ENCODE measurements at regions not wholly inside any gene's neighbourhood (a gene's known extent, or its start where the extent isn't known, plus 50 kb on each side); places are given as distances from the start of the nearest gene placed in this dataset.

DNA sequence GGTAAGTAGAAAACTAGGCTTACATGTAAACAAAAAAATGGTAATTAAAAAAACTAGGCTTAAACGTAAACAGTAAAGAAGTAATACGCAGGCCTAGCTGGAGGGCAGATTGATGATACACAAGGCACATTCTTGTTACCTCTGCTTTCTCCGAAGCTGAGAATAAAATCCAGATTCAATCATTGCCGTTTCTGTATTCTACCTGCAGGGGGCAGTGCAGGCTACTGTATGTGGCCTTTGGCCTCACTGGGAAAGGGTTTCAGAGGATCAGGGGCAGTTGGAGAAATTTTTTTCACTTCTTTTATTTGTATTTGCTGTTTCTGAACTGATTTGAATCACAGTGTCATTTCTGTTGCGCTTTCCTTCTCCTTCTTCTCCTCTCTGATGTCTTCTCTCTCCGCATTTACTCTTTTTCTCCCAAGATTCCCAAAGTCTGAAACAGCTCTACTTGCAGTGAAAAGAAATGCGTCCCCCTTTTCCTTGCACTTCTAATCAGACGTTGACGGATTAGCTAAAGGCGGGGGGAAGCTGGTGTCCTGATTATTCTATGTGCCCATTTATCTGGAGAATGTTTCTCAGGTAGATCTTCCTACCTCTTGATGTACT, 67.1 kb upstream of the MCTP2 start:
- Histone ChIP-seq H3K36me3 (replicated peaks in 1 of 2; ENCODE audit: control insufficient read depth in 1 of 2, insufficient read depth in 2 of 2, low read length in 1 of 2) (no peaks in the 10 kb centered on the region), H4K20me1 (ENCODE audit: insufficient read depth) (no peaks in the 10 kb centered on the region), H3K79me2 (ENCODE audit: insufficient read depth) (no peaks in the 10 kb centered on the region), H3K9ac (no peak overlapping the region), H3F3A (replicated peaks; ENCODE audit: insufficient read depth) (no peaks in the 10 kb centered on the region), H3K4me3 (ENCODE audit: low read depth in 2 of 2, low read length in 1 of 2) (peak overlapping the region in 1 of 2 experiments; percentile 32; a peak in 1 of 4 replicates), H3K9me2 (no peaks in the 10 kb centered on the region), H3K27ac (ENCODE audit: low read depth in 2 of 2, low read length in 1 of 2) (no peak overlapping the region), H3K27me3 (ENCODE audit: insufficient read depth) (no peaks in the 10 kb centered on the region), H3K9me3 (no peaks in the 10 kb centered on the region), H3K4me1 (ENCODE audit: control insufficient read depth in 1 of 2, insufficient read depth in 2 of 2, low read depth in 1 of 2, low read length in 1 of 2) (no peaks in the 10 kb centered on the region), H2AFZ (ENCODE audit: low read depth) (no peak overlapping the region), H3K4me2 (no peak overlapping the region)
- TF ChIP-seq FOXJ3 (CRISPR knock-in tag; IDR thresholded peaks at IDR 0.05) (no peak), NRF1 (IDR thresholded peaks at IDR 0.05; ENCODE audit: low read depth, low read length) (no peak), SMC3 (IDR thresholded peaks at IDR 0.05; ENCODE audit: low read depth, low read length) (peak; percentile 81; the same call in 1 of the 2 replicates), TCF12 (IDR thresholded peaks at IDR 0.05) (no peak), YY1 (IDR thresholded peaks at IDR 0.05; ENCODE audit: low read depth) (no peak), GATA2 (CRISPR knock-in tag; IDR thresholded peaks at IDR 0.05) (no peak), RAD21 (IDR thresholded peaks at IDR 0.05; ENCODE audit: low read length) (peak; percentile 95), NFIC (IDR thresholded peaks at IDR 0.05; ENCODE audit: borderline replicate concordance) (no peak)
- TF ChIP-seq, protein P1, sequence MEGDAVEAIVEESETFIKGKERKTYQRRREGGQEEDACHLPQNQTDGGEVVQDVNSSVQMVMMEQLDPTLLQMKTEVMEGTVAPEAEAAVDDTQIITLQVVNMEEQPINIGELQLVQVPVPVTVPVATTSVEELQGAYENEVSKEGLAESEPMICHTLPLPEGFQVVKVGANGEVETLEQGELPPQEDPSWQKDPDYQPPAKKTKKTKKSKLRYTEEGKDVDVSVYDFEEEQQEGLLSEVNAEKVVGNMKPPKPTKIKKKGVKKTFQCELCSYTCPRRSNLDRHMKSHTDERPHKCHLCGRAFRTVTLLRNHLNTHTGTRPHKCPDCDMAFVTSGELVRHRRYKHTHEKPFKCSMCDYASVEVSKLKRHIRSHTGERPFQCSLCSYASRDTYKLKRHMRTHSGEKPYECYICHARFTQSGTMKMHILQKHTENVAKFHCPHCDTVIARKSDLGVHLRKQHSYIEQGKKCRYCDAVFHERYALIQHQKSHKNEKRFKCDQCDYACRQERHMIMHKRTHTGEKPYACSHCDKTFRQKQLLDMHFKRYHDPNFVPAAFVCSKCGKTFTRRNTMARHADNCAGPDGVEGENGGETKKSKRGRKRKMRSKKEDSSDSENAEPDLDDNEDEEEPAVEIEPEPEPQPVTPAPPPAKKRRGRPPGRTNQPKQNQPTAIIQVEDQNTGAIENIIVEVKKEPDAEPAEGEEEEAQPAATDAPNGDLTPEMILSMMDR (IDR thresholded peaks at IDR 0.05) = peak; percentile 73
- TF ChIP-seq, protein P2, sequence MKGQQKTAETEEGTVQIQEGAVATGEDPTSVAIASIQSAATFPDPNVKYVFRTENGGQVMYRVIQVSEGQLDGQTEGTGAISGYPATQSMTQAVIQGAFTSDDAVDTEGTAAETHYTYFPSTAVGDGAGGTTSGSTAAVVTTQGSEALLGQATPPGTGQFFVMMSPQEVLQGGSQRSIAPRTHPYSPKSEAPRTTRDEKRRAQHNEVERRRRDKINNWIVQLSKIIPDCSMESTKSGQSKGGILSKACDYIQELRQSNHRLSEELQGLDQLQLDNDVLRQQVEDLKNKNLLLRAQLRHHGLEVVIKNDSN (IDR thresholded peaks at IDR 0.05; ENCODE audit: borderline replicate concordance, low read depth) = no peak
- POLR2A ChIA-PET = no interaction called here
- CTCF ChIA-PET = interaction anchor here (0.6 to 12.4 kb wide), 56 partner anchors 9 to 1127 kb away, joined by 3 to 364 read pairs (median 4); partner anchors contain the start of gene MCTP2
- WGBS (ENCODE audit: low lambda C conversion rate) = 38% methylated on average over 10 of the region's 10 CpGs
- DNase-seq = peak; percentile 60

DNA sequence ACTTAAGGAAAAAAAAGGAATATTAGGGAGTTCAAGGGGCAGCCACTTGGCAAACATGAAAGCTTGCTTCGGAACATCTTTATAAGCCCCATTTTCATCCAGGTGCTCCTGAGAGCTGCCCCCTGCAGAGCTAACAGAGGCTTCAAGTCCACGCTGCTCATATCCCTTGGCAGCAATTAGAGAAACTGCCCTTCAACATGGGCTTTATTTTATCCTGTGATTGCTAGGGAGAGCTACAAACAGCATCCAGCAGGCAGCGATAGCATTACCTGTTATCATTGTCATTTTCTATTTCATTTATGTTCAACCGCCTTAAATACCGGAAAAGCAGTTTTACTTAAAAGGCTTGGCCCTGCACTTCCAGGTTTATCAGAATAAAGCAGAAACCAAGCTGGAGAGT, 68.4 kb upstream of the MCTP2 start:
- H3F3A ChIP-seq (replicated peaks; ENCODE audit: insufficient read depth) = no peaks in the 10 kb centered on the region
- H3K4me1 ChIP-seq (ENCODE audit: control insufficient read depth in 1 of 2, insufficient read depth in 2 of 2, low read depth in 1 of 2, low read length in 1 of 2) = no peaks in the 10 kb centered on the region
- H3K79me2 ChIP-seq (ENCODE audit: insufficient read depth) = no peaks in the 10 kb centered on the region
- CTCF ChIA-PET = interaction anchor here (0.8 to 12.4 kb wide), 10 partner anchors 8 to 1128 kb away, joined by 3 to 364 read pairs (median 12); no protein-coding TSS in a partner anchor
- no peaks in the 10 kb centered on the region for H3K9me3 ChIP-seq
- TF ChIP-seq, protein P3, sequence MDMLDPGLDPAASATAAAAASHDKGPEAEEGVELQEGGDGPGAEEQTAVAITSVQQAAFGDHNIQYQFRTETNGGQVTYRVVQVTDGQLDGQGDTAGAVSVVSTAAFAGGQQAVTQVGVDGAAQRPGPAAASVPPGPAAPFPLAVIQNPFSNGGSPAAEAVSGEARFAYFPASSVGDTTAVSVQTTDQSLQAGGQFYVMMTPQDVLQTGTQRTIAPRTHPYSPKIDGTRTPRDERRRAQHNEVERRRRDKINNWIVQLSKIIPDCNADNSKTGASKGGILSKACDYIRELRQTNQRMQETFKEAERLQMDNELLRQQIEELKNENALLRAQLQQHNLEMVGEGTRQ (IDR thresholded peaks at IDR 0.05; ENCODE audit: borderline replicate concordance, low read depth, low read length) = no peak
- H3K4me3 ChIP-seq (ENCODE audit: low read depth in 2 of 2, low read length in 1 of 2) = no peak overlapping the region
- H3K27me3 ChIP-seq (ENCODE audit: insufficient read depth) = no peaks in the 10 kb centered on the region
- no peak overlapping the region for H3K4me2 ChIP-seq
- H3K27ac ChIP-seq (ENCODE audit: low read depth in 2 of 2, low read length in 1 of 2) = no peak overlapping the region
- H3K9me2 ChIP-seq = no peaks in the 10 kb centered on the region
- POLR2A ChIA-PET = interaction anchor here (0.5 kb wide), 1 partner anchor 1144 kb away, joined by 3 read pairs; no protein-coding TSS in a partner anchor
- H2AFZ ChIP-seq (ENCODE audit: low read depth) = no peak overlapping the region
- no peaks in the 10 kb centered on the region for H3K36me3 ChIP-seq (replicated peaks in 1 of 2; ENCODE audit: control insufficient read depth in 1 of 2, insufficient read depth in 2 of 2, low read length in 1 of 2)
- DNase-seq = no peak
- H4K20me1 ChIP-seq (ENCODE audit: insufficient read depth) = no peaks in the 10 kb centered on the region
- H3K9ac ChIP-seq = no peak overlapping the region
- 73% methylated on average over 5 of the region's 5 CpGs for WGBS (ENCODE audit: low lambda C conversion rate)

All from SK-N-SH (cell line).